Pancreas (tissue), 10 donors: ENCODE measurements at regions not wholly inside any gene's neighbourhood (a gene's known extent, or its start where the extent isn't known, plus 50 kb on each side); places are given as distances from the start of the nearest gene placed in this dataset.
"Not testable (repeated sequence)": the region's sequence is repeated elsewhere in the genome, so short reads cannot be mapped to it uniquely, and the experiment has no call there.

Experiments
- ATAC-seq, 4 donors: fragments of 200-7000 bp; cut with Tn5 transposase; one replicate each; pipeline versions ENCODE4 v1.8.0 to v1.9.1; 2020; ENCODE audit warnings: mild to moderate bottlenecking in 4 of 4, moderate library complexity in 4 of 4
- DNase-seq, 6 donors: peaks; one replicate each; pipeline ENCODE4 v3.0.0-alpha.2; 2020
- FAIRE-seq: peaks from 2 replicates; lab custom pipeline; 2012; peaks lifted over from hg19 to GRCh38; lab: Jason Lieb, UNC
- H3K27ac ChIP-seq, 4 donors: fragments of 200-600 bp; sonication (generic); 1 replicate in 3 of 4; 2 replicates in 1 of 4; pipeline versions ENCODE4 v1.5.0 to v1.8.0; 2020
- H3K27me3 ChIP-seq, 4 donors: fragments of 200-600 bp; one replicate each; pipeline ENCODE4 v1.8.0; 2021
- H3K36me3 ChIP-seq, 3 donors: fragments of 200-600 bp; sonication (generic) in 1 of 3; one replicate each; pipeline versions ENCODE4 v1.5.0 to v1.8.0; 2020 to 2021
- H3K4me1 ChIP-seq, 3 donors: fragments of 200-600 bp; one replicate each; pipeline ENCODE4 v1.8.0; 2021
- H3K4me3 ChIP-seq, 4 donors: fragments of 200-600 bp; sonication (generic) in 2 of 4; one replicate each; pipeline versions ENCODE4 v1.5.0 to v1.8.0; 2020 to 2021
- H3K9me3 ChIP-seq, 4 donors: fragments of 200-600 bp; one replicate each; pipeline ENCODE4 v1.8.0; 2021
- CTCF ChIP-seq, 4 donors: fragments of 200-600 bp; sonication (generic) in 3 of 4; IDR thresholded peaks; one replicate each; pipeline versions ENCODE4 v1.5.0 to v1.8.0; 2021; ENCODE audit warnings: antibody characterized with exemption in 4 of 4
- WGBS, 2 donors: extraction: QIAGEN DNeasy Blood & Tissue Kit; methylation state at CpG; one replicate each; pipeline ENCODE4 v1.1.7; 2013; 5-methylcytosine and 5-hydroxymethylcytosine counted together
- intact Hi-C, 3 donors: fragments of 100-400 bp; cut with DNase I; formaldehyde crosslinking; loops; one replicate each; pipeline versions ENCODE4 v1.11.1 to v1.14.2; 2022
- donor health status: healthy with polysubstance abuse.
- donor health status: DM: no; HTN: no; CAD: no; lungs with moderate emphysema.
- donor health status: DM: no; HTN: no; CAD: no.
- donor health status: control.
- donor health status: control.
- donor health status: Bipolar disorder and iron deficiency.
- donor health status: DM: yes; HTN: yes; CAD: no.
- donor health status: DM: no; HTN: no; CAD: no.
- donor health status: DM: no; HTN: no; CAD: no.
- donor health status: DM: yes; HTN: yes; CAD: no.

DNA sequence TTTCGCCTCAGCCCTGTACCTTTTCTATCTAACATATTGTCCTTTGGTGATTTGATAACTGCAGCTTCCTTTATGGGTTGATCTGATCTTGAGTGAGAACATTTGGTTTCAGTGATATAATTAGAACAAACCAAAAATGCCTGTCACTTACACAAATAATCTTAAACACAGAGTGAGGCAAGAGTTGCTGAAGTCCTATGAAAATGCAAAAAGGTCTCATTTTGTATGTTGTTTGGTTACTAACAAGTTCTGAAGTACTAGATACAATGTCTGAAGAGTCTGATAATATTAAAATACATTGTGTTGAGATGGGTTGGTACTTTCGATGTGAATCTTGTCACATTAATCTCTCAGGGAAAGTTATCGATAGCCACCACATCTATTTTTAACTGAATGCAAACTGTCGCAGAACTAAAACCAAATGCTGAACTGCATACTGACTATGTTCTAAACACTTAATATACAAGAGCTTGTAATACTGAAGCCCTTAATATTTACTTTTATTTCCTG is 70.4 kb upstream of the TMED7 start:
- ATAC-seq = no peak
- WGBS, 2 donors = 86 to 90% methylated on average over 4 of the region's 4 CpGs
- no peak overlapping the region for H3K27ac ChIP-seq

DNA sequence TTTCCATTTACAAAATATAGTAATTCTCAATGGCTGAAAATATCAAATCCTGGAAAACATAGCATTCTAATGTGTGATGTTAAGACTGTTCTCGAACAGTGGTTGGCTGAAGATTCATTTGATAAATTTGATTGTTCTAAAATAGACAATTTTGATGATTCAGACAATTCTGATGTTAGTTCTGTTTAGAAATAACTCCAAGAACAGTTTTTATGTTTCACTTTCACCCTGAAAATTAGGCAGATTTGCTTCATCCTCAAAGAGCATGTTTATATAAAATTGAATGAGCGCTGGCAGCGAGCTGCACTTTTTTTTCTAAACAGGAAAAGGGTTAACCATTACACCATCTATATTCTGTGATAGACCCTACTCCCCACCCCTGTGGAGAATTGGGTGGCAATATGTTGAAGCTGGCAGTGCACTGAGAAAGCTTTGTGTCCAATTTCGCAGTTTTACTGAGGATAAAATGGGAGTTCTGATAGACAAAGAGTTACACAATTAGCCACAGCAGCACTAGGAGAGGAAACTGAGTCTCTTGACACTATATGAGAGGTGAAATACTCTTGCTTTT is 69.6 kb upstream of the TMED7 start:
- DNase-seq (no peak), ATAC-seq (no peak), FAIRE-seq (no peak)
- TF ChIP-seq CTCF (IDR thresholded peaks at IDR 0.05) = no peak
- intact Hi-C loops = no loop called here
- no peaks in the 10 kb centered on the region for H3K4me1 ChIP-seq
- no peak overlapping the region for H3K4me3 ChIP-seq
- H3K27ac ChIP-seq = no peak overlapping the region
- no peaks in the 10 kb centered on the region for H3K9me3 ChIP-seq
- no peaks in the 10 kb centered on the region for H3K27me3 ChIP-seq
- 85 to 91% methylated on average over 4 of the region's 4 CpGs for WGBS, 2 donors
- no peaks in the 10 kb centered on the region for H3K36me3 ChIP-seq

More for the DNA sequence above, 70.4 kb upstream of the TMED7 start:
- H3K9me3 ChIP-seq = no peaks in the 10 kb centered on the region
- no peaks in the 10 kb centered on the region for H3K36me3 ChIP-seq
- H3K4me1 ChIP-seq = no peaks in the 10 kb centered on the region
- H3K27me3 ChIP-seq = no peaks in the 10 kb centered on the region
- FAIRE-seq (no peak), DNase-seq (no peak)
- intact Hi-C loops = no loop called here
- no peak overlapping the region for H3K4me3 ChIP-seq
- no peak for TF ChIP-seq CTCF (IDR thresholded peaks at IDR 0.05)

- H3K4me3 ChIP-seq, H3K27ac ChIP-seq, H3K27me3 ChIP-seq, H3K9me3 ChIP-seq, FAIRE-seq, DNase-seq, ATAC-seq, H3K4me1 ChIP-seq, H3K36me3 ChIP-seq, intact Hi-C loops: not testable (repeated sequence)
- WGBS, 2 donors = 81 to 96% methylated on average over 3 of the region's 3 CpGs
Measured at GRCh38 chr5:115691814-115692213, 66.0 kb upstream of the TMED7 start.

- Histone ChIP-seq H3K4me3 (no peak overlapping the region), H3K27ac (no peak overlapping the region), H3K36me3 (no peaks in the 10 kb centered on the region), H3K27me3 (no peaks in the 10 kb centered on the region), H3K4me1 (no peaks in the 10 kb centered on the region), H3K9me3 (no peaks in the 10 kb centered on the region)
- no peak for FAIRE-seq
- TF ChIP-seq CTCF (IDR thresholded peaks at IDR 0.05) = no peak
- DNase-seq = no peak
- intact Hi-C loops = no loop called here
- WGBS, 2 donors = 58 to 70% methylated on average over 1 of the region's 1 CpG
- ATAC-seq = no peak
Measured at GRCh38 chr5:115686738-115687074, 60.9 kb upstream of the TMED7 start.

DNA sequence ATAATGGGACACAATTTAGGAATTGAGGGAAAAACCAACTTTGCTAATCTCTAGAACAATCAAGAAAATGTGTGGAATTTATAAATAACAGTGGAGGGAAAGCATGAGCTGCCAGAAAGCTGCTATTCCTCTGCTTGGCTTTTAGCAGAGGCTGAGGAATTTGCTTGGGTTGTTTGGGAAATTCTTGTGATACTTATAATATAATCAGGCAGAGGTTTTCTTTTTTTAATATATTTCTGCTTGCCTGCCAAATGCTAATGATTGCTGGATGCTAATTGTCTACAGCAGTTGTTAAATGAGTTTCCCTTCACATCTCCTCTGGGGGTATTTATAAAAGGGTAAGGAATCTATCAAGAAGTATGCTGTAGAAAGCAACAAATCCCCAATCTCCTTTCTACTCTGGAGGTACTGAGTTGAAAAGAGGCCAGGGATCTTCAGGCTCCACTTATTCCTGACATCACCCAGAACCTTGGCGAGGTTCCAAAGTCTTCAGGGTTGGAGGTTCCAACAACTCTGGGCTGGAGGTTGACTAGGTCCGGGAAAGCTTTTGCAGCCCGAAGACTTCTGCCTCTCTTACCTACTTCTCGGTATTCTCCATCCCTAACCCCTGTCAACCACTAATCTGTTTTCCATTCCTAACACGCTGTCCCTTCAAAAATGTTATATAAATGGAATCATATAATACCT is 60.4 kb upstream of the TMED7 start:
- WGBS, 2 donors = 63 to 71% methylated on average over 5 of the region's 5 CpGs
- Histone ChIP-seq H3K27me3 (no peaks in the 10 kb centered on the region), H3K27ac (no peak overlapping the region), H3K36me3 (no peaks in the 10 kb centered on the region), H3K9me3 (no peaks in the 10 kb centered on the region), H3K4me1 (no peaks in the 10 kb centered on the region), H3K4me3 (no peak overlapping the region)
- peak in 1 of 6 donors; percentile 12 for DNase-seq
- intact Hi-C loops = no loop called here
- ATAC-seq = no peak
- no peak for FAIRE-seq
- TF ChIP-seq CTCF (IDR thresholded peaks at IDR 0.05) = no peak
